Activated naive CD4-positive, alpha-beta T cell treated with anti-CD3 and anti-CD28 coated beads, Interleukin-2, amount 50 U/mL, for 24 hours (primary cell): ENCODE measurements at regions not wholly inside any gene's neighbourhood (a gene's known extent, or its start where the extent isn't known, plus 50 kb on each side); places are given as distances from the start of the nearest gene placed in this dataset.
"Not testable (repeated sequence)": the region's sequence is repeated elsewhere in the genome, so short reads cannot be mapped to it uniquely, and the experiment has no call there.

Experiments
- H3K27ac Mint-ChIP-seq: one replicate; pipeline ENCODE4 v1.8.0; 2021; ENCODE audit warnings: mild to moderate bottlenecking, mixed read lengths
- H3K27me3 Mint-ChIP-seq: one replicate; pipeline ENCODE4 v1.8.0; 2021; ENCODE audit warnings: mixed read lengths
- H3K36me3 Mint-ChIP-seq: one replicate; pipeline ENCODE4 v1.8.0; 2021; ENCODE audit warnings: mixed read lengths
- H3K4me1 Mint-ChIP-seq: one replicate; pipeline ENCODE4 v1.8.0; 2021; ENCODE audit warnings: mixed read lengths
- H3K4me3 Mint-ChIP-seq: one replicate; pipeline ENCODE4 v1.8.0; 2021; ENCODE audit warnings: mild to moderate bottlenecking, mixed read lengths
- H3K9me3 Mint-ChIP-seq: one replicate; pipeline ENCODE4 v1.8.0; 2021; ENCODE audit warnings: mixed read lengths

DNA sequence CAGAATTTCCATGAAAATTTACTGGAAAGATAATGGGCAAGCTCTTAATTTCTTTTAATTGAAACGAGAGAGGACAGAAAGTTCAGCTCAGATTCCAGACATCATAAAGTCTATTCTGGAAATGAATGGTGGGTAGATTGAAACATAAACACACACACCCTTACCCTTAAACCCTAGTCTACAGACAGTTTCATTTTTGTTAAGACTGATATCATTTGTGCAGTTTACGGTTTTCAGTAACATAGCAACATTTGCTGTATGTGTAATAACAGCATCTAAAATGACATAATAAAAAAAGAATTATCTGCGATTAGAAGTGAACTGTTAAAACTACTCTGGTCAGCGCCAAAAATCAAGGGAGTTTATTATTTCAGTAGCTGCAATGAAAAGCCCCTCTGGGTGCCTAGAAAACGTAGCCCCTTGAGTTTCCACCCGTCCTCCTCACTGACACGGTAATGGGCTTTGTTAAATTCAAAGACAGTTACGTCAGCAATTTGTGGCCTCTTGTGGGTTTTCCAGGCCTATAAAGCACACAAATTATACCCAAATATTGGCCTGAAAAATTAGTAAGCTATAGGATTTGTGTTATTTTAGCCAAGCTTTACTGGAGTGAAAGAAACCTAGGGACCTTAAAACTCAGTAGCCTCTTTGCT lies 520.6 kb upstream of the SOX9 start:
- Mint-ChIP-seq H3K27ac (no peak overlapping the region), H3K4me3 (no peak overlapping the region), H3K4me1 (no peaks in the 10 kb centered on the region), H3K36me3 (no peaks in the 10 kb centered on the region), H3K27me3 (no peaks in the 10 kb centered on the region), H3K9me3 (no peaks in the 10 kb centered on the region)

DNA sequence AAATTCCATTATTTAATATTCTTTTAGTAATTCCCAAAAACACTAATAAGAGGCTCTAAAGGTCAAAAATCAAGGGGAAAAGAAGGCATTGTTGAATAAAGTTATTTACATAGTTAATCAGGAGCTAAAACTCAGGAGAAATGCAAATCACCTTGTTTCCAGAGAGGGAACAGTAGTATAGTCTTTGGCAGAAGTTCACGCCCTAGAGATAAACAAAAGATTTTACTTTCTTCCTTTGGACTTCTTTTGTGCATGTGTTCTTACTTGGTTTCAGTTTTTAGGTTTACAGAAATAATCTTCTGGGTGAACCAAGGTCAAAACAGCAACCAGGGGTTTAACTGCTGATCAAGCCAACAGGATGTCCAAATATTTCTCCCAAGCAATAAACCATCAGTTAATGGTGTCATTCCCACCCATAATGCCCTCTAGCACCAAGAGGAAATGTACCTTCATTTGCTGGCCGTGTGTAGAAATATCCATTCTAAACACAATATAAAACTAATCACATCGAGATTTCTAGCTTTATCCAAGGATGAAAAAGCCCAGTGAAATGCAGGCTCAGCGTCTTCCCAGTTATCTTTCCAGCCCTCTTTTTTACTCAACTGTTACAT lies 518.8 kb upstream of the SOX9 start:
- H3K4me1 Mint-ChIP-seq: no peaks in the 10 kb centered on the region
- no peaks in the 10 kb centered on the region for H3K36me3 Mint-ChIP-seq
- no peak overlapping the region for H3K4me3 Mint-ChIP-seq
- no peak overlapping the region for H3K27ac Mint-ChIP-seq
- H3K27me3 Mint-ChIP-seq: no peaks in the 10 kb centered on the region
- no peaks in the 10 kb centered on the region for H3K9me3 Mint-ChIP-seq

DNA sequence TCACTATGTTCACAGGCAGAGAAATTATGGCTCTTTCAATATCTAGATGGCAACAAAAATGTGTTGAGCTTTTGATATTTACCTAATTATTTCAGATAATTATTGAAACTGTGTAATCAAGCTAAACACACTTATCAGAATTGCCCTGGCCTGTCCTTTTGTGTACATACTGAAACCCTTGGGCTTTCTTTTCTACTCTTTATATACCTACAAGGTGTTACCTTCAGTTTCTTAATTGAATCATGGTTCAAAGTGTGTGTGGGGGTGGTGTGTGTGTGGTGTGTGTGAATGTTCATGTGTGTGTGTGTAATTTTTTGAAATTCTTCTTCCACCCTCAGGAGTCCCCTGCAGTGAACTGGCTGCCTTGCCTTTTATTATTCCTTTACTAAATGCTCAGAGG lies 506.8 kb upstream of the SOX9 start:
- peaks cover 16% of the 10 kb centered on the region for H3K9me3 Mint-ChIP-seq
- H3K36me3 Mint-ChIP-seq: no peaks in the 10 kb centered on the region
- H3K4me1 Mint-ChIP-seq: no peaks in the 10 kb centered on the region
- H3K27ac Mint-ChIP-seq: no peak overlapping the region
- no peak overlapping the region for H3K4me3 Mint-ChIP-seq
- H3K27me3 Mint-ChIP-seq: no peaks in the 10 kb centered on the region

DNA sequence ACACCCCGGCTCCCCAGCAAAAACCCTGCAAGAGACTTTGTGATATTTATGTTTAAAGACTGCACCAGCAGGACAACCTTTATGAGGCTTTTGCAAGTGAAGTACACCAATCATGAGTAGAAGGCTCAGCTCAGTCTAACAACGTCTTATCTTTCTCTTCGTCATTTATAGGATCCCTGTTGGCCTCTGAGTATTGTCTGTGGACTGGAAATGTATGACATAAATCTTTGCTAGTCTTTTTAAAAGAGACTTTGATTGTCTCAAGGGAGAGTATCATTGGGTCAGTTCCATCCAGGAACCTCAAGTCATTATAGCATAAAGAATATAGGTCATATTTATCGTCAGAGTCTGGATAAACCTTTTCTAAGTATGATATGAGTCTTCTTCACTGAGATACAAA lies 505.0 kb upstream of the SOX9 start:
- Mint-ChIP-seq H3K9me3 (peaks cover 16% of the 10 kb centered on the region), H3K27ac (no peak overlapping the region), H3K4me3 (no peak overlapping the region), H3K4me1 (no peaks in the 10 kb centered on the region), H3K36me3 (no peaks in the 10 kb centered on the region), H3K27me3 (no peaks in the 10 kb centered on the region)

DNA sequence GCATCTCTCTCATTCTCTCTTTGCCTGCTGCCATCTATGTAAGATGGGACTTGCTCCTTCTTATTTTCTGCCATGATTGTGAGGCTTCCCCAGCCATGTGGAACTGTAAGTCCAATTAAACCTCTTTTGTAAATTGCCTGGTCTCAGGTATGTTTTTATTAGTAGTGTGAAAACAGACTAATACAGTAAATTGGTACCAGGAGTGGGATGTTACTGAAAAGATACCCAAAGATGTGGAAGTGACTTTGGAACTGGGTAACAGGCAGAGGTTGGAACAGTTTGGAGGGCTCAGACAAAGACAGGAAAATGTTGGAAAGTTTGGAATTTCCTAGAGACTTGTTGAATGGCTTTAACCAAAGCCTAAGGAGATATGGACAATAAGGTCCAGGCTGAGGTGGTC lies 503.1 kb upstream of the SOX9 start:
- H3K27me3 Mint-ChIP-seq, H3K27ac Mint-ChIP-seq, H3K4me3 Mint-ChIP-seq, H3K36me3 Mint-ChIP-seq, H3K4me1 Mint-ChIP-seq: not testable (repeated sequence)
- peaks cover 10% of the 10 kb centered on the region for H3K9me3 Mint-ChIP-seq

DNA sequence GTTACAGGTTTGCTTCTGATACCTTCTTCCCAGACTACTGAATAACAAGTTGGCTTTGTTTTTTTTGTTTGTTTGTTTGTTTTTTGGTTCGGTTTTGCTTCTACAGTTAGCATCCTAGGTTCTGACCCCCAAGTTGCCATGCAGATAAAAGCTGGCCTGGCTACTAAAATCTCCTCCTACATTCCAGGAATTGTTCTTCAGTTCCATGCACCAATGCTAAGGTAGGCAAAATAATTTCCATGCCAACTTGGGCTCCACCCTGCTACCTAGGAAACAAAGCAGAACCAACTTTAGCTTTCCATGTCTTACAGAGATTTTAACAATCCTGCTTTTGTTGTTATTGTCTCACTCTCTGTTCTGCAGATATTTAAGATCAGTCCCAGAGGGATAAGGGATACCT lies 495.5 kb upstream of the SOX9 start:
- Mint-ChIP-seq H3K27ac (no peak overlapping the region), H3K4me1 (no peaks in the 10 kb centered on the region), H3K27me3 (no peaks in the 10 kb centered on the region), H3K36me3 (no peaks in the 10 kb centered on the region), H3K9me3 (peaks cover 3% of the 10 kb centered on the region), H3K4me3 (no peak overlapping the region)

DNA sequence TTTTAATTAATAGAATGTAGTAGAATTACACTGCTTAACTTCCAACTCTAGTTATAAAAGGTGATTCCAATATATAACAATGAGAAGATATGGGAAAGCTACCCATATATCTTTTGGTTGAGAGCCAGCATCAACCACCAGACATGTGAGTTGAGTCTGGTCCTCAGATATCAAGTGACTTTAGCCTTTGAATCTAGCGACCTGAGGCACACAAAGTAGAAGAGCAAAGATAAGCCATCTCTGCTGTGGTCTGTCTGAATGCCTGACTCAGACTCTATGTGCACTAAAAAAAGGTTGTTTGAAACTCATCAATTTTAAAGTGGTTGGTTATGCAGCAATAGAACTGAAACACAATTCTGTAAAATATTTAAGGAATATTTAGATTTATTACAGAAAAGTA lies 492.5 kb upstream of the SOX9 start:
- no peaks in the 10 kb centered on the region for H3K27me3 Mint-ChIP-seq
- no peaks in the 10 kb centered on the region for H3K36me3 Mint-ChIP-seq
- no peak overlapping the region for H3K27ac Mint-ChIP-seq
- H3K4me1 Mint-ChIP-seq: no peaks in the 10 kb centered on the region
- H3K9me3 Mint-ChIP-seq: peaks cover 3% of the 10 kb centered on the region
- H3K4me3 Mint-ChIP-seq: no peak overlapping the region

DNA sequence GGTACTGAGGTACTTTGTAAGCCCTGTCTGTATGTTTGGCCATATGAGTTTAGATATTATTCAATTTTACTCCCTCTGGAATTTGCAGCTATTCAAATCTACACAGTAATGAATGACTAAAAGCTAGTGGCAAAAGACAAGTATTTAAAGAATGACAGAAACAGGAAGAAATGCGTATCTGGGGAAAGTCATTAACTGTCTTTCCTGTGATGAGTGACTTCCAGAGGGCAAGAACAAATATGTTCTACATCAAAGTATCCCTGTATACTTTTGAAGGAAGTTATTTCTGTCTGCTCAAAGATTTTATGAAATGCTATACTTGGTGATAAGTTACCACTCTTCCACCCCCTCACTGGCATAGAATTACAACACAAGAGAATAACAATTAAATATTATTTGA lies 489.3 kb upstream of the SOX9 start:
- no peaks in the 10 kb centered on the region for H3K36me3 Mint-ChIP-seq
- H3K4me1 Mint-ChIP-seq: no peaks in the 10 kb centered on the region
- H3K27me3 Mint-ChIP-seq: no peaks in the 10 kb centered on the region
- H3K27ac Mint-ChIP-seq: no peak overlapping the region
- peaks cover 9% of the 10 kb centered on the region for H3K9me3 Mint-ChIP-seq
- no peak overlapping the region for H3K4me3 Mint-ChIP-seq

DNA sequence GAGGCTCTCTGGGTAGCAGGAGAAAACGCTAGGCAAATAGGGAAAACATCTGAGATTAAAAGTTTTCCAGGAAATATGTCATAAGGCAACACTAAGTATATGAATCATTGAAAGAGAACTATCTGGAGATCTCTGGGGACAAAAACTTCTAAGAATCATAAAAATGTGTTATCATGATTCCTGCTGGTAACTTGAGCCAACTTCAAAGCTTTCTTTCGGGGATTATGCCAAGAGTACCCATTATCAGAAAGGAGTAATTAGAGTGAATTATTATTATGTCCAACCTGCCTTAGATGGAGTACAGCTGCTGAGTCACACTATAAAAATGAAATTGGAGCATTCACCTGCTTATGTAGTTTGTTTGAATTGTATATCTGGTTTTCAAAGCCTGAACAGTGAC lies 488.5 kb upstream of the SOX9 start:
- H3K36me3 Mint-ChIP-seq: no peaks in the 10 kb centered on the region
- H3K27ac Mint-ChIP-seq: no peak overlapping the region
- H3K4me3 Mint-ChIP-seq: no peak overlapping the region
- peaks cover 9% of the 10 kb centered on the region for H3K9me3 Mint-ChIP-seq
- no peaks in the 10 kb centered on the region for H3K4me1 Mint-ChIP-seq
- no peaks in the 10 kb centered on the region for H3K27me3 Mint-ChIP-seq

DNA sequence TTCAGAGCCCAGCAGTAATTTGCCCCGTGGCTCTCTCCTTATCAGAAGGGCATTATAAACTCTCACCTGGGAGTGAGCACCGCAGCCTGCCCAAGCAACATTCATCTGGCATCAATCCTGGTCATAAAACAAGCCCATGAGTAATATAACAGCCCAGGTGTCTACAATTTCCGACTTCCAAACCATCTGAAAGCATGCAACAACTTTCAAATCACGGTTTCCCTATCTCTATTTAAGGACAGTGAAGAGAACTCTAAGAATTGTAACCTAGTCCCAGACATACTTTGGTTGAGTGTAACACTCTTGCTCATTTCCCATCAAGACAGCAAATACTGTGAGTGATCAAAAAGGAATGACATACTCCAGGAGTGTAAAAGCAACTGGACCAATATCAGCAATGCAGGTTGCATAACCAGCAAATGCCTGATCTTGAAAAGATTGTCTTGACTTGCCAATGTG lies 487.4 kb upstream of the SOX9 start:
- Mint-ChIP-seq H3K4me1 (no peaks in the 10 kb centered on the region), H3K4me3 (no peak overlapping the region), H3K36me3 (no peaks in the 10 kb centered on the region), H3K9me3 (peaks cover 9% of the 10 kb centered on the region), H3K27ac (no peak overlapping the region), H3K27me3 (no peaks in the 10 kb centered on the region)

DNA sequence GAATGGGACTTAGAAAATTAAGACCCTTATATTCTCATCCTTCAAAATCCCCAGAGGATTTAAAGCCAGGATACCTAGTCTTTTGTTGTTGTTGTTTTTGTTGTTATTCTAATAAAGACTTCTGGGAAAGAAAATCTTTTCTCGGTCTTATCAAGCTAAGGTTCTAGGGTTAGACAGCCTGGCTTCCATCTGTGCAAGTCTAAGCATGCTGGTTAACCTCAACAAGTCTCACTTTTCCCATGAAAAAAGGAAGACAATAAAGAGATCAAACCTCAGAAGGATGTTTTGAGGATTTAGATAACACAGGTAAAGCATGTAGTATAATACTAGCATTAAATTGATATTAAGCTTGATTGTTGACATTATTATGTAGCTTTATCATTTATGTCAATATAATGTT lies 486.4 kb upstream of the SOX9 start:
- Mint-ChIP-seq H3K36me3 (no peaks in the 10 kb centered on the region), H3K27ac (no peak overlapping the region), H3K9me3 (peaks cover 9% of the 10 kb centered on the region), H3K4me3 (no peak overlapping the region), H3K27me3 (no peaks in the 10 kb centered on the region), H3K4me1 (no peaks in the 10 kb centered on the region)

DNA sequence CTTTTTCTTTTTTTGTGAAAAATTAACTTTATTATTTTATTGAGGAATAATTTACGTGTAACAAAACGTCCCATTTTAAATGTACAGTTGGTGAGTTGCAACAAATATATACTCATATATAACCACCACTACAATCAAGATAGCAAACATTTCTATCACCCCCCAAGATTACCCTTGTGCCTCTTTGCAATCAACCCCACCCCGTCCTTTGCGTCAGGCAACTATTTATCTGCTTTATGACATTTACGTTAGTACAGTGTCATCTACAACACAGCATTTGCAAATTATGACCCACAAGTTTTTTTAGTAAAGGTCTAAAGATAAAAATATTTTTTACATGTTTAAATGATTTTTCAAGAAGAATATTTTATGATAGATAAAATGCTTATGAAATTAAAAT lies 485.6 kb upstream of the SOX9 start:
- Mint-ChIP-seq H3K27me3 (no peaks in the 10 kb centered on the region), H3K27ac (no peak overlapping the region), H3K4me3 (no peak overlapping the region), H3K36me3 (no peaks in the 10 kb centered on the region), H3K9me3 (peaks cover 7% of the 10 kb centered on the region), H3K4me1 (no peaks in the 10 kb centered on the region)

DNA sequence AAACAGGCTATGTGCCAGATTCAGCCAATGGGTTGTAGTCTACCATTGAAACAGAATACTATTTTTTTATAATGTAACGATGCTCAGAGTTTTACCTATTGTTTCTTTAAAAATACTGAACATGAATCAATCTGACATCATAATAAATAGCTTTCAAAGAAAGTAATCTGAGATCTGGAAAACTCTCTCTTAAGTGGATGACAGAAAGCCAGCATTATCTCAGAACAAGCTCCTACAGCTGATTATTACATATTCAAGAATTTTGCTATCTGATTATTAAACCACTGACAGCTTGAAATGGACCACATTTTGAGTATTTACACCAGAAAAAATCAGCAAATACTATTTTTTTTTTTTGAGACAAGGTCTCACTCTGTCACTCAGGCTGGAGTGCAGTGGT lies 484.2 kb upstream of the SOX9 start:
- Mint-ChIP-seq H3K27me3 (no peaks in the 10 kb centered on the region), H3K9me3 (peaks cover 14% of the 10 kb centered on the region), H3K27ac (no peak overlapping the region), H3K36me3 (no peaks in the 10 kb centered on the region), H3K4me1 (no peaks in the 10 kb centered on the region), H3K4me3 (no peak overlapping the region)

DNA sequence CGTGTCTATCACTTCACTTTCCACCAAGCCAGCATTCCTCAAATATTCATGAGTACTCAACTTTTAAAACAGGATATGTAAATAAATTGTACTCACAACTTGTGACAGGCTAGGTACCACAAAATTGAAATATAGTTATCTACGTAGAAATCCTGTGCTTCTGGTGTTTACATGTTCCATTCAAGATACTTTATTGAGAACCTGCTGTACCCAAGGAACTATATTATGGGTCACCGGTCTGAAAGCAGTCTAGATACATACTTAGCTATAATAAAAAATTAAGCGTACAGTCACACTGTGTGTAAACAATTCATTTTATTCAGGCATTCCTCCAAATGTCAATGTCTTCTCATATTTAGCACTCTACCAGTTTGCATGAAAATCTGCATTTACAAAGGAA lies 482.2 kb upstream of the SOX9 start:
- Mint-ChIP-seq H3K4me3 (no peak overlapping the region), H3K4me1 (no peaks in the 10 kb centered on the region), H3K36me3 (no peaks in the 10 kb centered on the region), H3K27ac (no peak overlapping the region), H3K27me3 (no peaks in the 10 kb centered on the region), H3K9me3 (peaks cover 20% of the 10 kb centered on the region)

DNA sequence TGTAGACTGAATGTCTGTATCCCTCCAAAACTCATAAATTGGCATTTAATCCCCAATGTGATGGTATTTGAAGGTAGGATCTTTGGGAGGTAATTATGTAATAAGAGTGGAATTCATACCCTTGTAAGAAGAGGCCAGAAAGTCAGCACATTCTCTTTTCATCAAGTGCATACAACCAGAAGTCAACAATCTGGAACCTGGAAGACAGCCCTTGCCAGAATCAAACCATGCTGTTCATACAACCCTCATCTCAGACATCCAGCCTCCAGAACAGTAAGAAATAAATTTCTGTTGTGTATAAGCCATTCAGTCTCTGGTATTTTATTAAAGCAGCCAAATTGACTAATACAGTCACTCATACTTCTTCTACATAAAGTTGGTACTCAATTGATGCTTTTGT lies 481.0 kb upstream of the SOX9 start:
- Mint-ChIP-seq H3K9me3 (peaks cover 26% of the 10 kb centered on the region), H3K27me3 (no peaks in the 10 kb centered on the region), H3K4me3 (no peak overlapping the region), H3K27ac (no peak overlapping the region), H3K4me1 (no peaks in the 10 kb centered on the region), H3K36me3 (no peaks in the 10 kb centered on the region)

DNA sequence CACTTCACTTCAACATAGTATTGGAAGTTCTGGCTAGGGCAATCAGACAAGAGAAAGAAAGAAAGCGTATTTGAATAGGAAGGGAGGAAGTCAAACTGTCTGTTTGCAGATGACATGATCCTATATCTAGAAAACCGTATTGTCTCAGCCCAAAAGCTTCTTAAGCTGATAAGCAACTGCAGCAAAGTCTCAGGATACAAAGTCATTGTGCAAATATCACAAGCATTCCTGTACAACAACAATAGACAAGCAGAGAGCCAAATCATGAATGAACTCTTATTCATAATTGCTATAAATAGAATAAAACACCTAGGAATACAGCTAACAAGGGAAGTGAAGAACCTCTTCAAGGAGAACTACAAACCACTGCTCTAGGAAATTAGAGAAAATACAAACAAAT lies 473.9 kb upstream of the SOX9 start:
- H3K9me3 Mint-ChIP-seq, H3K36me3 Mint-ChIP-seq: not testable (repeated sequence)

DNA sequence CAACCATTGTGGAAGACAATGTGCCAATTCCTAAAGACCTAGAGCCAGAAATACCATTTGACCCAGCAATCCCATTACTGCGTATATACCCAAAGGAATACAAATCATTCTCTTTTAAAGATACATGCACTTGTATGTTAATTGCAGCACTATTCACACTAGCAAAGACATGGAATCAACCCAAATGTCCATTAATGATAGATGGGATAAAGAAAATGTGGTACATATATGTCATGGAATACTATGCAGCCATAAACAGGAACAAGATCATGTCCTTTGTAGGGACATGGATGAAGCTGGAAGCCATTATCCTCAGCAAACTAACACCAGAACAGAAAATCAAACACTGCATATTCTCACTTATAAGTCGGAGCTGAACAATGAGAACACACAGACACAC lies 472.5 kb upstream of the SOX9 start:
- not testable (repeated sequence) for H3K27ac Mint-ChIP-seq

More for the DNA sequence above, 473.9 kb upstream of the SOX9 start:
- H3K27ac Mint-ChIP-seq, H3K4me1 Mint-ChIP-seq, H3K4me3 Mint-ChIP-seq, H3K27me3 Mint-ChIP-seq: not testable (repeated sequence)

More for the DNA sequence above, 472.5 kb upstream of the SOX9 start:
- not testable (repeated sequence) for H3K27me3 Mint-ChIP-seq, H3K4me3 Mint-ChIP-seq, H3K4me1 Mint-ChIP-seq, H3K36me3 Mint-ChIP-seq, H3K9me3 Mint-ChIP-seq
